Amniotic stem cell (primary cell): ENCODE measurements at regions not wholly inside any gene's neighbourhood (a gene's known extent, or its start where the extent isn't known, plus 50 kb on each side); places are given as distances from the start of the nearest gene placed in this dataset.

Source experiments
- DNase-seq: peaks from one replicate; lab custom pipeline; 2025; lab: John Stamatoyannopoulos, UW

GRCh38 chr22:46066691-46067090 is 83.6 kb upstream of the PPARA start:
- no peak for DNase-seq

- DNase-seq = no peak
Observed at GRCh38 chr22:46067159-46068111, 82.9 kb upstream of the PPARA start.

- DNase-seq = no peak
Observed at GRCh38 chr22:46068181-46068592, 82.1 kb upstream of the PPARA start.

- no peak for DNase-seq
Observed at GRCh38 chr22:46068593-46069491, 81.5 kb upstream of the PPARA start.

DNA sequence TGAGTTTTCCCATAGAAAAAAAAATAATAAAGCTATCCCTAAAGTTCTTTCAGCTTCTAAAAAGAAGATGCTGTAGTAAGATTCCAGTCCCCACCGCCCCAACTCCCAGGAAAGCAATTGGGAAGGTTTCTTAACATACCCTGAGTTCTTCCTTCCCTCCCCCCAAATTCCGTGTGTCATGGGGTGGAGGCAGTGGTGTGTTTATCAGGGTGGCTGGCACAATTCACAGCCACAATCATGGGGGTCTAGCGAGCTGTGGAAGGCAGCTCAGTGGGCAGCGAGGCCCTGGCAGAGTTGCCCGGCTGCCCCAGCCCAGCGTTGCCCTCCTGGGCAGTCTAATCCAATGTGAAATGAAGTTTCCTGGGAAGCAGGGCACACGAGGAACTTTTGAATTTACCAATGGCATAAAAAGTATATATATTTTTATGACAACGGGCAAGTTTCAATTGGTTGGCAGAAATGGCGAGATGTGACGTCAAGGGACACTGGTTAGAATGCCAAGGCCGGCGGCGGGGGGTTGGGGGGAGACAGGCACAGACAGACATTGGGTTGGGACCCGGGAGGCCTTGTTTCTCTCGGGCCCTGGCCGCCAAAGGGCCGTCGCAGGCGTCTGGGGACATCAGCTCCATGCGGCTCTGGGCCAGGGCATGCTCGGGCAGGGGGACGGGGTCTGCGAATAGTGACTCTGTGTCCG is 80.7 kb upstream of the PPARA start:
- no peak for DNase-seq

DNA sequence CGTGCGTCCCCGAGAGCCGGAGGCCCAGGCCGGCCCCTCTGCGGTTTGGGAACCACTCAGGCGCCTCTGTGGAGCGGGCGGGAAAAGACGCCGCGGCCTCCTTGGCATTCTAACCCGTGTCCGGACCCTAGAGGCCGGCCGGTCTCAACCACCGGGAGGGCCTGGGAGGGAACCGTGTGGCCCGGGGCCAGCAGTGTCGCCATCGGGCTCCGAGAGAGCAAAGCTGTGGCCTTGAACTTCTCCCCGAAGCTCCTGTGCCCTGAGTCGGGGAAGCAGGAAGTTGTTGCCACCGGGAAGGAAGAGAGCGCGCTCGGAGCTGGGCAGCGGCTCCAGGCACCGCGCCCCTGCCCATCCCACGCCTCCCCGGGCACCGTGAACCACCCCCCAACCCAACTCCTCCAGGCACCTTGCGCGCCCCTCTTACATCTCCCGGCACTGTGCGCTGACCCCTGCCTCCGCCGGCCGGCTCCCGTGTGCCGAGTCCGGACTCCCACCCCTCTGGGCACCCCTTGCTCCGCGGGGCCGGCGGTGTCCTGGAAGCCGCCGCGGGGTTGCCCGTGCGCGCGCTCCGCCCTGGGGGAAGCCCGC is 80.0 kb upstream of the PPARA start:
- DNase-seq = no peak

DNA sequence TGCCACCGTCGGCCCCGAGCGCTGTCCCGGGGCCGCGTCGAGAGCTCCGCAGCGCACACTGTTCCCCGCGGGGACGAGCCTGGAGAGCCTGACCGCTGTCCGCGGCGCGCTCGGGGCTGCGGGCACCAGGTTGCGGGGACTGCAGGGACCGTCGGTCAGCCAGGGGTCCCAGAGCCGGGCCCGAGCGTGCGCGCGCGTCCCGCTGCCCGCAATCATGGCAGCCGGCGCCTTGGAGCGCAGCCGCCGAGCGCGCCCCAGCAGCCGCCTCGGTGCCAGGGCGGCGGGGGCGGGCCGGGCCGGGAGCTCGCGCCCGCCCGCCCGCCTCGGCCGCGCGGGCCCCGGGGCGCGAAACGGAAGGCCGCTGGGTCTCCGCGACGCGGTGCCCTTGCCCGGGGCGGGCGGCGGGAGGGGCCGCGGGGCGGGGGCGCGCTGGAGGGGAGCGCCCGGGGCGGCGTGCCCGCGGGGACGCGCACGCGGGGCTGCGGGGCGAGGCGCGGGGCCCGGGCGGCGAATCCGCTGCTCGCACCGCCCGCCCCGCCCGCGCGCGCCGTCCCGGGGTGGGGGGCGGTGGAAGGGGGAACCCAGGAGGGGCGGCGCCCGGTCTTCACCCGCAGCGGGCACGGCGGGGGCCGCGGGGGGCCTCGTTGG is 79.4 kb upstream of the PPARA start:
- no peak for DNase-seq

DNA sequence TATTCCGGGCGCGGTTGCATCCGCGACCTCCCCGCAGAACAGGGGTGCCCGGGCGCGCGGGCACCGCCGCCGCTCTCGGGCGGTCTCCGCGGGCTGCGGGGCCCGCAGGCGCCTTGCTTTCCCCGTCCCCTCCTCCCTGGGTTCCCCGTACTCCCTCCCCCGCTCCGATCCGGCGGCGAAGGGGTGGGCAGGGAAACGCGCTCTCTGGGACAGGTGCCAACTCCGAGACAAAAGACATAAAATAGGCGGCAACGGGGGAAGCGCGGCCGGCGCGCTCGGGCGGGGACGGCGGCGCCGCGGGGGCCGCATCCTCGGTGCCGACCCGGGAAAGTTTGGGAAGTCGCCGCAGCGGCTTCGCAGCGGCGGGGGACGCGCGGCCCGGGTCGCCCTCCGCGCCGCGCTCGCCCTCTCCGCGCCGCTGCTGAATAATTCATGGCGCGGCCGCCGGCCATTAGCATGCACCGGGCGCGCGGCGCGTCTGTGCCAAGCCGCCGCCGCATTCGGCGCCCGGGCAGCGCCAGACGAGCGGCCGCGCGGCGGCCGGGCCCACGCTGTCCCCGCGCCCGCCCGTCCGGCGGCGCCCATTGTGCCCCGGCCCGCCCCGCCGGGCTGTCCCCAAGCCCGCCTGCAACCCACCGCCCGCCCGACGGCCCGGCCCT is 78.7 kb upstream of the PPARA start:
- peak; percentile 56 for DNase-seq

GRCh38 chr22:46072110-46072881 is 78.0 kb upstream of the PPARA start:
- DNase-seq = no peak

DNA sequence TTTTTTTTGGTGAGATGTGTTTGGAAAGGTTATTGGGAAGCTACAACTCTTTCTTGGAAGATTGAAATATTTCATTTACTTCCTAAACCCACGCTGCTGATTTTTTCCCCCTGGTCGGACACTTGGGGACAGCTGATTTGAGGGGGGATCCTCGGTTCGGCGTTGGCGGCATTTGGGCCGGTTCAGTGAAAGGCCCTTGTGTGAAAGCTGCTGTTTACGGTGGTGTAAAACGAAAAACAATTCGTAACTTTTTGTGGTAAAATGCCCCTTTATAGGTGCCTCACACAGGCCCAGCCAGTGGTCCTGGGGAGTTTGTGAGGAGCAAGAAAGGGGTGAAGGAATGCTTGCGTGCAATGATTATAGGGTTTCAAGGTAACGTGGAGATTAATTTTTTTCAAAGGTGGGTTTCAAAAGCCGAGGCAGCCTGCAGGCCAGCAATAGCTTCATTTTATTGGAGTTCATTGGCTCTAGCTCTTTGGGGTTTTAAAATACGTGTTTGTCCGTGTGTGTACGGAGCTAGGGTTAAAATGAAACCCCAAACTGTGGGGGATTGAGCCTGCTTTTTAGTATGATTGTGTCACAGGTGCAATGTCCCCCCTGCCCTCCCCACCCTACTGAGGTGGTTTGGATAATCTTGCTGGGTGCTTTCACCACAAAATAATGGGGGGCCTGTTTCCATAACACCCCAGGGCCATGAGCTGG is 77.2 kb upstream of the PPARA start:
- DNase-seq = no peak

DNA sequence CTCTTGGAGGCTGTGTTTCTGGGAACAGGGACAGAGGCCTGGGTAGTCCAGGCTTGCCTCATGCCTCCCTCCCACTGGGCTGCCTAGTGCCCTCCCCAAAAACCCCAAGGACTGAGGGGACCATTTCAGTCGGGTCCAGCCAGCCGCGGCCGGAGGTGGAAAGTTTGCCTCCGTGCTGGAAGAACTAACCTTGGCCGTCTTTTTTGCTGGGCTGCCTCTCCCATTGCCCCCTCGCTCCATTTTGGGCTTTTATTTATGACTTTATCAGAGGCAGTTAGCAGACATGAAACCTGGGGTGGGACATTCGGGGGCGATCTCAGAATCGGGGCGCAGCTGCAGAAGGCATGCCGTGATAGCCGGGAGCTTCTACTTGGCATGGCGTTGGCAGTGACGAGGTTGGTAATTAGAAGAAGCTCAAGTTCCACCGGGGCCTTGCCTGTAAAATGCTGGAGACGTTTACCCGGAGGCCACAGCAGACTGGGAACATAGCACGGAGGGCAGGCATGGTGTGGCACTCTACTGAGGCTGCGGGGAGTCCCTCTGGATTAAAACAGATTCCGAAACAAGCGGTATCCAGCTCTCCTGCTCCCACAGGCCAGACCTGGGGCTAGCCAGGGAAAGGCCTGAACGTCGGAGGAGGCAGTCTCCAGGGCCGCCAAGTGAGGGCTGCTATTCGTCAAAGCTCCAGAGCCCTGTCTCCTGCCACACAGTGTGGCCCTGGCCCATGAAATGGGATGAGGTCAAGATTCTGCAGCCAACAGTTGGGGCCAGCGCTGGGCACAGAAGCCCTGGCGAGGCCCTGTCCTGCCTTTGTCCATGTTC is 76.4 kb upstream of the PPARA start:
- DNase-seq = no peak

DNA sequence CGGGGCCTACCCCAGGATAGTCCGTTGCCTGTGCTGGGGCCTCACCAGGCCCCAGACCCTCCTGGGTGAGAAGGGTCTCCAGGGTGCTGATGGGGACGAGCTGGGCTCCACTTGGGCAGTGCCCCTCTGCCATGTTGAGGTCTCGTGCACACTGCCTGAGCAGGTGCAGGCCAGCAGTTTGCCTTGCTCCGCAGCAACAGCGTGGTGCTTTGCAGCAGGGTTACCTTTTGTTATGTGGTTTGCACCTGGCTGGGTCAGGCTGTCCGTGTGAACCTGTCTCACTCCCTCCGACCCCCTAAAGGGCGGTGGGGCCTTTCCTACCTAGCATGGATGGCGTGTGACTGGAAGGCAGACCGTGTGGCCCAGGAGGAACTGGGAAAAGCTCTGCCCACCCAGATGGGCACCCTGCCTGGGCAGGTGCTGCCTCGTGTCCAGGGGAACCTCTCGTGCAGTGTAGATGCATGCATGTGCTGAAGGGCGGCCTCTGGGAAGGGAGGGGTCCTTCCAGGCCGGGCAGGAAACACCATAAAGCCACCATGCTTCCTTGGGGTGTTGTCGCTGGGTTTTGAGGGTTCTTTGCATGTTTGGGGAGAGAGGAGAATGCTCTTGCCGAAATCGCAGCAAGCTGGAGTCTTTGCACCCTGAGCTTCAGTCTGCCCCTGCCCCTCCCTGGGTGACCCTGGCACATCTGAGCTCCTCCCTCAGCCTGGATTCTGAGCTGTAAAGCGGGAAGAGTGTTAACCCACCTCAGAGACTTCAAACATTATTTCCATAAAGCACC is 75.4 kb upstream of the PPARA start:
- no peak for DNase-seq

- DNase-seq = no peak
Observed at GRCh38 chr22:46075764-46076531, 74.4 kb upstream of the PPARA start.

GRCh38 chr22:46076651-46077339 is 73.5 kb upstream of the PPARA start:
- DNase-seq = no peak

DNA sequence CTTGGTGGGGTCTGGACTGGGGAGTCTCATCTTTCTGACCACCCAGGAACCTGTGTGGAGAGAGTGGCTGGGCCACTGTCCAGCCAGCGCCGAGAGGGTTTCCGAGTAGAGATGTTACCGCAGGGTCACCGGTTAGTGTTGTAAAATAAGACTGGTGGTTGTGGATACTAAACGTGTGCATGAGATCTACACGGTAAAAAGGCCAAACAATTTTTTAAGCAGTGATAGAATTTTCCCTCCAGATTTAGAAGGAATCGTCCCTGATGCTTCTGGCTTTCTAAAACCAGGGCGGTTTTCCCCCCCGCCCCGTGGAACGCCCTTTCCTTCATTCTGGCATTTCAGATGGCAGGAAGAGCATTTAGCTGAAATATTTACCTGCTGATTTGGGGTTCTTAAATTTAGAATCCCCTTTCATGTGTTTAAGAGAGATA is 72.6 kb upstream of the PPARA start:
- no peak for DNase-seq
